Glomerular endothelial cell (primary cell): ENCODE measurements at regions not wholly inside any gene's neighbourhood (a gene's known extent, or its start where the extent isn't known, plus 50 kb on each side); places are given as distances from the start of the nearest gene placed in this dataset.

ENCODE experiments used
- DNase-seq: peaks from one replicate; pipeline ENCODE4 v3.0.0-alpha.2; 2011; ENCODE audit warnings: low read depth, low spot score; ENCODE audit errors: extremely low read depth

DNA sequence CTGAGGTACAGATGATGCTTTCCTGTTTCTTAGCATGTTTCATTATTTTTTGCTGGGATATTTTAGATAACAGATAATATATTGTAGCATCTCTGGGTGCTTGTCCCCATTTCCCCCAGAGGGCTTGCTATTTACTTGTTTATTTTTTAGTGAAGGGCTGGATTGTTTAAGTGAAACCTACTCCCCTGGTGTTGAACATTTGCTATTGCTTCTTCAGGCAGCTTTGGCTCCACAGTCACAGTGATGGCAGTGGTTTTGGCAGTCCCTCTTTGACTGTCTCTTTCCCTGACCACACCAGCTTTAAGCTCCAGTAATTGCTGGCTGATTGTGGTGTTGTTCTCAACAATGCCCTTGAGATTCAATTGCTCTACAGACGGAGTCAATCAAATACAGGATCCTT lies 128.9 kb downstream of the KLF13 start:
- no peak for DNase-seq

GRCh38 chr15:31456354-31457060 lies 129.9 kb downstream of the KLF13 start:
- no peak for DNase-seq

DNA sequence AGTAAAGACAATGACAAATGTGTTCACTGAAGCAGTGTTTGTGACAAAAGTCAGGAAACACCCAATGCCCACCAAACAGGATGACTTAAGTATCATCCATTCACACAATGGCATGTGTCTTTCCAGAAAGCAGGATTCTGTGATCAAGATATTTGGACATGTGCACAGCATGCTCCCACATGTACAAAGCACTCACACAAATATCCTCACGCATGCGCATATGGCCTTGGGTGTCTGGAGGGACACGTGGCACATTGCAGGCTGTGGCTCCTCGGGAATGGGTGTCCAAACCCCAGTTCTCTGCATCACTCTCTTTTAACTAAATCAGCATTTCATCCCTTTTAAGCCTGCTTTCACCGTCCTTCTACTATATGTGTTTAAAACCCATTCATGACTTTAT lies 130.5 kb downstream of the KLF13 start:
- DNase-seq: no peak

- DNase-seq: no peak
Observed at GRCh38 chr15:31457631-31458526, 131.2 kb downstream of the KLF13 start.

- DNase-seq: no peak
Observed at GRCh38 chr15:31458596-31459399, 132.2 kb downstream of the KLF13 start.

GRCh38 chr15:31459400-31459748 lies 132.7 kb downstream of the KLF13 start:
- no peak for DNase-seq

GRCh38 chr15:31461375-31461774 lies 134.7 kb downstream of the KLF13 start:
- no peak for DNase-seq

GRCh38 chr15:31461911-31462480 lies 135.4 kb downstream of the KLF13 start:
- no peak for DNase-seq

DNA sequence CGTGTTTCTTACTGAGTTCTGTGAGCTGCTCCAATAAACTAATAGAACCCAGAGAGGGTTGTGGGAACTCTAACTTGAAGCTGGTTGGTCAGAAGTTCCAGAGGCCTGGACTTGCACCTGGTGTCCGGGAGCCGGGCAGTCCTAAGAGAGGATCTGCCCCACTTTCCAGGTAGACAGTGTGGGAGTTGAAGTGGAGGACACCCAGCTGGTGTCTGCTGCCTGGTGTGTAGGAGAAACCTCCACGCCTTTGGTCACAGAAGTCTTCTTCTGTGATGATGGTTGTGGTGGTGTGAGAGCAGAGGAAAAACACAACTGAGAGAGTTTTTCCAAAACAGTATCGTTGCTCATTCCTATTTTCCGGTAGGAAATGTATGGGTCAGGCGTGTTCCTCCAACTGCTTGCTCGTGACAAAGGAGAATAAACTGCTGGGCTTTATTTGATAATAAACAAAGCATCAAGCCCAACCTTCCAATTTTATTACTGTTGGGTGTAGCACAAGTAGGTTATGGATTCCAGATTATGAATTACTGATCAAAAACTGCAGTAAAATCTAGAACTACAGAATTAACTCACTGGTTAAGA lies 137.0 kb downstream of the KLF13 start:
- DNase-seq: no peak

GRCh38 chr15:31464216-31465082 lies 137.8 kb downstream of the KLF13 start:
- no peak for DNase-seq

DNA sequence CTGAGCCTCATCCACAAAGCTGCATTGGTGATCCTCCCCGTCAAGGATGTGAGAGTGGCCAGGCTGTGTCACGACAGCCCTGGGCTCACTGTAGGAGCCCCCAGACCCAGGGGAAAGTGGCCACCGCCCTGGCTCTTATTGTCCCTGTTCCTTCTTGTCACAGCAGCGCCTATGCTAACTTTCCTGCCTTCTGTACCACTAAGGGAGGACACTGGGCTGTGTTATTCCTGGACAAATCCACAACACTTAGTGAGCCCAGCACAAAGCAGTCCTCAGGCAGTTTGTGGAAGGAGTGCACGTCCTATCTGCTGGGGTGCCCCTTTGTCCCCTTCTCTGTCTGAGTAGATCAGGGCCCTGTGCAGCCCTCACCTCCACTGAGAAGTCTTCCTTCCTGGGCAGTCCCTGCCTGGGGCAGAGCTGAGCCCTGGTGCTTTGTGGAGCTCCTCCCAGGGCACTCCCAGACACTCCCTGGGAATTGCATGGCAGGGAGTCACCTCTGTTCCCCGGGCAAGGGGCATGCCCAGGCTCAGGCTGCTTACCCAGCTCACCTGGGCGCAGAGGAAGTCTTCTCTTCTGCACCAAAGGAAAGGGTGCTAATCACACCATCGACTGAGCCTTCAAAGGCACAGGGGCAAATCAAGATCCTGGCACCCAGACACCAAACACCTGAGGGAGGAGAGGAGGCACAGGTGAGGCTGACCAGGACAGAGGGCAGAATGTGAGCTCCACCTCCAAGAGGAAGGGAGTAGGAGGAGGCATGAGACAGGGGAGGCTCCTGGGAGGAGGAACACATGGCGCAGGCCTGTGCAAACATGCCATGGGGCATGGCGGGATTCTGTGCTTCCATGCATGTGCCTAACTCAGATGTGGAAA lies 138.7 kb downstream of the KLF13 start:
- DNase-seq: no peak

DNA sequence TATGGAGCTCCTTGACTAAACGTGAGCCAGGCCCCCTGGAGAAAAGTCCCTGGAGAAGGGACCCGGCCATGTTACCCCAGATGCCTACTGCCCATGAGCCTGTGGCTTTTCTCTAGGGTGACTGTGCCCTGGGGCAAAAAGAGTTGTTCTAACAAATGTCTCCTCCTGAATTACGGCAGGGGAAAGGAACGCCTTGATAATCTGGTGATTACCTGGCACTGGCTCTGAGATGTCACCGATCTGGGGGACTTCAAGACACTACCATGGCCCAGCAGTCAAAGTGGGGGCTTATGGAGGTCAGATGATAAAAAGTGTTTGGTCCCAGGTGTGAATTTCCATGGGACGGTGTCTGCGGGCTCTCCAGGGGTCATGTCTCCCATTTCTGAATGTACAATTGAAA lies 140.7 kb downstream of the KLF13 start:
- DNase-seq: no peak

DNA sequence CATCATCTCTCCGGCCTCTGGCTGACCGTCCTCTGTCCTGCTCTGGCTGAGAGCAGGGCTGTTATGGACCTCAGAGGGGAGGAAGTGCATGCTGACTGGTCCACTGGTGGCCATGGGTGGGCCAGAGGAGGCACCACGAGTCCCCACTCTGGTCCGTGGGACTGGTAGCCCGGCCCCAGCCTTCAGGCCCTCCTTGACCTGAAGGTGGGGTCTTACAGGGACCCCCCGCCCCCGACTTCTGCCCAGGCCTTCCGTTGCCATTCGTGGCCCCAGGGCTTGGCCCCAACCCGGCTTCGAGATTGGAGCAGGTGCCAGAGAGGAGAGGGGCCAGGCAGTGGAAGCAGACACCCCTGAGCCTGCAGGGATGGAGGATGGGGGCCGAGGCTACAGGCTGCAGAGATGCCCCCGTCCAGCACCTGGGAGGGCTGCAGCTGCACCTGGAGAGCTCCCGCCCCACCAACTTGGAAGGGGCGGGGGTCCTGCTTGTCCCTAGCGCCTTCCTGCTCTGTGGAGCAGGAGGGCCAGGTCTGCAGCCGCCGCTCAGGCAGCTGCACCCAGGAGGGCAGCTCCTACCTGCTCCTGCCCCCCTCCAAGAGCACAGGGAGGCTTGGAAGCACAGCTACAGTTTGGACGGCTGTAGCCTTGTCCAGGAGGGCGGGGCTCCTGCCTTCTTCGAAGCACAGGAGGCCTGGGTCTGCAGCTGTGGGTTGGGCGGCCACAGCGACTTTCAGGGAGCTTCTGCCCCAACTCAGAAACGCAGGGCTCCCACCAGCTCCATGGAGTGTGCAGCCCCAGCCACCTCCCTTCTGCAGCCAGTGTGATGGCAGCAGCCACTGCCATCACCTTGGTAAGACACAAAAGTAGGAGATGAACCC lies 142.5 kb downstream of the KLF13 start:
- DNase-seq: no peak

DNA sequence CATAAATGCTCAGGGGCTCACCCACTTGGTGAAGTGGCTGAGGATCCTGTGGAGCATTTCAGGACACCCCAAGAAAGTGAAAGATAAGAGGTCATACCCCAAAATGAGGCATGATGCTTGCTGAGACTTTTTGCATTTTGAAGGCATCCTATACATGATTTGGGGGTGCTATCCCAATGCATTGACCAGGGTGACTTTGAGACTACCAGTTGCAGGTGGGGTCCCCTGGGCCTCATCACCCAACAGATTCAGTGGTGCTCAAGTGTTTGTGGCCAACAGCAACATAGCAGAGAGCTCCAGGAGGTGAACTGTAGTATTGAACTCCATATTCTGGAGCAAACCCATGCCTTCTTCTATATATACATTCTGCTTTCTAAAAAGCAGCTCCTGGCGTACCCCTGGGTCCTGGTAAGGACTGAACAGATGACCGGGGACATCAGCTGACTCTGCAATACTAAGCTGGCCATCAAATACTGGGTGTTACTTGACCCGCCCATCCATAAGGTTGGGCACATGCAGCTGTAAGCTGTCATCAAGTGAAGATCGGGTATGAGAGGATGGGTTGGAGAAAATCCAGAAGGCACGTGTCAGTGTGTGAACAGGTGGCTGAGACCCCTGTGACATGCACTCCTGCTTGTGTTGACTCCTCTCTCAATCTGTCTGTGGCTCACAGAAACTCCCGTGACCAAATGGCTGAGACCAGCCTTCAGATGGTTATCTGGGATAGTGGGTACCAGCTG lies 143.3 kb downstream of the KLF13 start:
- DNase-seq: no peak

DNA sequence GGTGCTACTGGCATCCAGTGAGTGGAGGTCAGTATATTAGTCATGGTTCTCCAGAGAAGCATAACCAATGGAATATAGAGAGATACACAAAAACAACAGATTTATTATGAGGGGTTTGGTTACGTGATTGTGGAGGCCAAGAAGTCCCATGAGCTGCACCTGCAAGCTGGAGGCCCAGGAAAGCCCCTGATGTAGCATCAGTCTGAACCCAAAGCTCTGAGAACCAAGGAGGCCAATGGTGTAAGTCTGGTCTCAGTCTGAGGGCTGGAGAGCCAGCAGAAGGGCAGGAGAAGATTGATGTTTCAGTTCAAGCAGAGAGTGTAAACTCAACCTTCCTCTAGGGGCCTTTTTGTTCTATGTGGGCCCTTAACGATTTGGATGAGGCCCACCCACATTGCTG lies 144.1 kb downstream of the KLF13 start:
- no peak for DNase-seq

GRCh38 chr15:31471731-31472430 lies 145.2 kb downstream of the KLF13 start:
- no peak for DNase-seq
